Peyer's patch (tissue), 4 donors: ENCODE measurements at regions not wholly inside any gene's neighbourhood (a gene's known extent, or its start where the extent isn't known, plus 50 kb on each side); places are given as distances from the start of the nearest gene placed in this dataset.

Experiments
- POLR2A ChIP-seq, 2 donors: fragments of 450-650 bp; IDR thresholded peaks; one replicate each; pipeline ENCODE4 v1.5.1; 2017; ENCODE audit warnings: antibody characterized with exemption in 2 of 2, mild to moderate bottlenecking in 2 of 2, moderate library complexity in 2 of 2
- TF ChIP-seq, protein P1 (sequence below), 6 experiments: fragments of 450-650 bp in 4 of 6; fragments of 200-600 bp in 2 of 6; sonication (generic) in 1 of 6; IDR thresholded peaks; one replicate each; pipeline ENCODE4 v1.5.1; 2017 to 2019; ENCODE audit warnings: antibody characterized with exemption in 6 of 6, mild to moderate bottlenecking in 3 of 6, moderate library complexity in 1 of 6

DNA sequence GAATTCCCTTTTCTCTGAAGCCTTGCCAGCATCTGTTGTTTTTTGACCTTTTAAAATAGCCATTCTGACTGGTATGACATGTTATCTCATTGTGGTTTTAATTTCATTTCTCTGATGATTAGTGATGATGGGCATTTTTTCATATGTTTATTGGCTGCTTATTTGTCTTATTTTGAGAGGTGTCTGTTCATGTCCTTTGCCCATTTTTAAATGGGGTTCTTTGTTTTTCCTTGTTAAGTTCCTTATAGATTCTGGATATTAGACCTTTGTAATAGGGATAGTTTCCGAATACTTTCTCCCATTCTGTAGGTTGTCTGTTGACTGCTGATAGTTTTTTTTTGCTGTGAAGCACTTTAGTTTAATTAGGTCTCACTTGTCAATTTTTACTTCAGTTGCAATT, 54.0 kb upstream of the C1orf185 start:
- TF ChIP-seq, protein P1, sequence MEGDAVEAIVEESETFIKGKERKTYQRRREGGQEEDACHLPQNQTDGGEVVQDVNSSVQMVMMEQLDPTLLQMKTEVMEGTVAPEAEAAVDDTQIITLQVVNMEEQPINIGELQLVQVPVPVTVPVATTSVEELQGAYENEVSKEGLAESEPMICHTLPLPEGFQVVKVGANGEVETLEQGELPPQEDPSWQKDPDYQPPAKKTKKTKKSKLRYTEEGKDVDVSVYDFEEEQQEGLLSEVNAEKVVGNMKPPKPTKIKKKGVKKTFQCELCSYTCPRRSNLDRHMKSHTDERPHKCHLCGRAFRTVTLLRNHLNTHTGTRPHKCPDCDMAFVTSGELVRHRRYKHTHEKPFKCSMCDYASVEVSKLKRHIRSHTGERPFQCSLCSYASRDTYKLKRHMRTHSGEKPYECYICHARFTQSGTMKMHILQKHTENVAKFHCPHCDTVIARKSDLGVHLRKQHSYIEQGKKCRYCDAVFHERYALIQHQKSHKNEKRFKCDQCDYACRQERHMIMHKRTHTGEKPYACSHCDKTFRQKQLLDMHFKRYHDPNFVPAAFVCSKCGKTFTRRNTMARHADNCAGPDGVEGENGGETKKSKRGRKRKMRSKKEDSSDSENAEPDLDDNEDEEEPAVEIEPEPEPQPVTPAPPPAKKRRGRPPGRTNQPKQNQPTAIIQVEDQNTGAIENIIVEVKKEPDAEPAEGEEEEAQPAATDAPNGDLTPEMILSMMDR (IDR thresholded peaks at IDR 0.05), result no peak
- TF ChIP-seq POLR2A (IDR thresholded peaks at IDR 0.05), result no peak
